Fibroblast of the aortic adventitia (primary cell): ENCODE measurements at regions not wholly inside any gene's neighbourhood (a gene's known extent, or its start where the extent isn't known, plus 50 kb on each side); places are given as distances from the start of the nearest gene placed in this dataset.

Experiments used
- DNase-seq: peaks from one replicate; pipeline ENCODE4 v3.0.0-alpha.2; 2010; ENCODE audit warnings: low read depth
- H3K4me3 ChIP-seq: 2 replicates; pipeline ENCODE4 v1.5.1; 2011; ENCODE audit warnings: low read depth, mild to moderate bottlenecking, control low read depth, low read length, moderate library complexity
- CTCF ChIP-seq: IDR thresholded peaks from 2 replicates; pipeline ENCODE4 v1.5.1; 2011; ENCODE audit warnings: mild to moderate bottlenecking, low read length, control low read depth, inconsistent platforms; ENCODE audit not compliant: insufficient read depth

- H3K4me3 ChIP-seq = no peak overlapping the region
- no peak for DNase-seq
- no peak for TF ChIP-seq CTCF
These were observed 211.1 kb downstream of the SOD2 start for GRCh38 chr6:159481897-159482296.

- H3K4me3 ChIP-seq = no peak overlapping the region
- no peak for TF ChIP-seq CTCF
- DNase-seq = no peak
These were observed 212.6 kb downstream of the SOD2 start for GRCh38 chr6:159480471-159480870.

GRCh38 chr6:159479146-159479545, 213.9 kb downstream of the SOD2 start:
- no peak overlapping the region for H3K4me3 ChIP-seq
- TF ChIP-seq CTCF = no peak
- DNase-seq = no peak

- TF ChIP-seq CTCF = no peak
- H3K4me3 ChIP-seq = no peak overlapping the region
- peak; percentile 53 for DNase-seq
These were observed 219.4 kb downstream of the SOD2 start for GRCh38 chr6:159473475-159474263.

GRCh38 chr6:159470397-159470796, 222.6 kb downstream of the SOD2 start:
- TF ChIP-seq CTCF = no peak
- DNase-seq = no peak
- no peak overlapping the region for H3K4me3 ChIP-seq

GRCh38 chr6:159469443-159469842, 223.6 kb downstream of the SOD2 start:
- no peak overlapping the region for H3K4me3 ChIP-seq
- TF ChIP-seq CTCF = no peak
- no peak for DNase-seq

- H3K4me3 ChIP-seq = no peak overlapping the region
- DNase-seq = no peak
- TF ChIP-seq CTCF = no peak
These were observed 224.0 kb downstream of the SOD2 start for GRCh38 chr6:159468994-159469393.
